NCI-H345 treated with DMSO at 0.1 percent for 48 hours (cell line): ENCODE measurements at regions not wholly inside any gene's neighbourhood (a gene's known extent, or its start where the extent isn't known, plus 50 kb on each side); places are given as distances from the start of the nearest gene placed in this dataset.
A peak's percentile ranks its signal among the peaks of the same experiment; 100 is the strongest.
"Not testable (repeated sequence)": the region's sequence is repeated elsewhere in the genome, so short reads cannot be mapped to it uniquely, and the experiment has no call there.

Experiments used
- DNase-seq: peaks from one replicate; lab custom pipeline; 2025; ENCODE audit not compliant: unreplicated experiment; lab: John Stamatoyannopoulos, UW

DNA sequence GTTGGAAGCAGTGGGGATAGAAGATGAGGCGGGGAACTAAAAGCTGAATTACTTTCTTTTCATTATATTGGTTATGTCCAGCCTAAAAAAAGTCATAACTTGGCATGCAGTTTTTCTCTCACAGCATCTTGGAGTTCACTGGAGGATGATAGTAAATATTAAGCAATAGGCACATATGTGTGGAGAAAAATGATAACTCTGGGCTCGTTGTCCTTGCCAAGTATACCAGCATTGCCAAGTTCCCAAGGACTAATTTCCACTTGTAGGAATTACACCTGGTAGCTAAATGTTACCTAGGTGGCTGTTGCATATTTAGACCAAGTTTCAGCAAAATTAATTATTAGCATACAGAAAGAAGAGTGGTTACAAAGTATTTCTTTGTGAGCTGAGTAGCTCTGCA, 1007.6 kb downstream of the ANKRD7 start:
- DNase-seq = no peak

DNA sequence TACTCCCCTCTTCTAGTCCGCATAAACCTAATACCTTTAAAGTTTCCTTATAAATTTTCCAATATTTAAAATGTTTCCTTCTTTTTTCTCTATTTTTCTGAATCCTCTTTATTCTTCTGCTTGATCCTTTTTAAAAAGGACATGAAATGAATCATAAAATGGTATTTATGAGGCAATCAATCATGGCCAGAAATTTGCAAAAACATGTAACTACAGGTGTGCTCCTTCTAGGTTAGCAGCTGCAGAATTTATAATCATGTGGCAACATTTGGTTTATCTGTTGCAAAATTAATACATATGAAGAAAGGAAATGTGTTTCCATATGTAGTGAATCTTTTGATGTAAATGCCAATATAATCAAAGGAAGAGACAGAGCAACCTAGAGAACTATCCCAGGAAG, 1008.5 kb downstream of the ANKRD7 start:
- no peak for DNase-seq

DNA sequence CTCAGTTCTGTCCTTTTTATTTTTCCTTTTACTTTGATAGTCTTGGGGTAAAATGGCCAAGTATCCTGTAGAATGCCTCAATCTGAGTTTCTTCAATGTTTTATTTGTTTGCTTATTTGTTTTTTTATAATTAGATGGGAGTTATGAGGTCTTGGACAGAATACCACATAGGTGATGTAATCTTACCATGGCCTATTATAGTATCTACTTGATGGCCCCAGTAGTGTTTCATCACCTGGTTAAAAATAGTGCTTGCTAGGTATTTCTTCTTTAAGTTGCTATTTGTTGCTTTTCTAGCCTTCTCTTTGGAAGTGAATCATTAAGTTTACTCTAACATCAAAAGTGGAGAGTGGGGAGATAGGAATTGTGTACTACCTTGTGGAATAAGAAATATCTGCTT, 1020.0 kb upstream of the KCND2 start:
- DNase-seq = no peak

DNA sequence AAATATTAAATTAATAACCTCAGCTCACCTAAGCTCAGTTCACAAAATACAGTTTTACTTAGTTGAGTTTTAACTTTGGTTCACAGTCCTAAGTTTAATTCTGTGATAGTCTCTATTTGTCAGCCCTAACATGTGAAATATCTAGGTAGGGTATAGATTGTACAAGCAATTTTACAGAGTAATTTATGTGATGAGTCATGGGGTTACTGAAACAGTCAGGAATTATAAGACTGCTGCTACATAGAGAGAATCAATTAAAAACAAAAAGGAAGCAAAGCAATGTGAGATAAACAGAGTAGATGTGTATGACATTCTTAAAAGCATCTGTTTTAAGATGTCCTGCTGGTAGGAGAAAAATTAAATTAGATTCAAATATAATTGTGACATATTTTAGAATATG, 1018.2 kb upstream of the KCND2 start:
- no peak for DNase-seq

DNA sequence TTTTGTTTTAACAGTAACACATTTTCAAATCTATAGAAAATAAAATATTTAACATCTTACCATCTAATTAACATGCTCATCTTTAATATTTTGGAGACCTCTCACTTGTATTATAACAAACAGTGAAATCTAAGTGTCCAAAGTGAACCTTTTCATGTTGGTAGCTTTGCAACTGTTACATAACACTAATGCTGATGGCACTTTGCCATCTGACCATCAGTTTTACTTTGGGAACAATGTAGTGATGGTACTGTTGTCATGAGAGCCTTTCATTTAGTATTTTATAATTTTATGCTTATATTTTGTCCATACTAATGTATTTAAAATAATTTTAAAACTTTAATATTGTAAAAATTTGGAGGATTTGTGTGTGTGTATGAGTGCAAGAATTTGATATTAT, 1017.0 kb upstream of the KCND2 start:
- DNase-seq = no peak

DNA sequence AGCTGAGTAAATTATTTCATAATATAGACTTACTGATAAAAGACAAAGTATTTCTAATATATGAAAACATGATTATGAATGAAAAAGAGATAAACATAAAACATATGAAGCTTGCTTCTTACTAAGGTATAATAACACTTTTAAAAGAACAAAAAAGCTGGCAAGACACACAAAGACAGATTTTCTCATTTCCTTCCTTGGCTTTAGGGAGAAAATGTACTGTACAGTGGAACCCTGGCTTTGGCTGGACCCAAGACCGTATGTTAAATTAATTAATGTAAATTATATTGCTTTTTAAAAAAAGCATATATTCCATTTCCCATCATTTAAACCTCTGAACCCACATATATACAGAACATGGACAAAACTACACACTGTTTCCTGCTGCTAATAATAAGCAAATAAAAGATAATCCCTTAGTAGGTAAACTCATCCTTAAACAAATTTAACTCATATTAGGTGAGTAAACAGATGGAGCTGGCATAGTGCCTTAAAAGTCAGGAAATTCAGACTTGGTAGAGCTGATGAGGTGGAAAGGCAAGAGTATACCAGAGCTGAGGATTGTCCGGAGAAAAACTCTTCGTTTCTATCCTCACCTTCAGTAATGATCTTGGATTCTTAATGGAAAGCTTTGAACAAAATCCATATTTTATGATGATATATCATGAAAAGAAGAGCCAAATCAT, 1016.4 kb upstream of the KCND2 start:
- no peak for DNase-seq

DNA sequence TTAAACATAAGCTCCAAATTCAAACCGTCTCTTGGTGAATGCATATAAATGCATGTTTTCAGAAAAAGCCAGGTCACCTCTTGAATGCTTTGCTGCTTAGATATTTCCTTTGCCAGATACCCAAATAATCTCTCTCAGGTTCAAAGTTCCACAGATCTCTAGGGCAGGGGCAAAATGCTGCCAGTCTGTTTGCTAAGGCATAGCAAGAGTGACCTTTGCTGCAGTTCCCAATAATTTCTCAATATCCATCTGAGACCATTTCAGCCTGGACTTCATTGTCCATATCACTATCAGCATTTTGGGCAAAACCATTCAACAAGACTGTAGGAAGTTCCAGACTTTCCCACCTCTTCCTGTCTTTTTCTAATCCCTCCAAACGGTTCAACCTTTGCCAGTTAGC, 1006.2 kb upstream of the KCND2 start:
- DNase-seq = not testable (repeated sequence)

DNA sequence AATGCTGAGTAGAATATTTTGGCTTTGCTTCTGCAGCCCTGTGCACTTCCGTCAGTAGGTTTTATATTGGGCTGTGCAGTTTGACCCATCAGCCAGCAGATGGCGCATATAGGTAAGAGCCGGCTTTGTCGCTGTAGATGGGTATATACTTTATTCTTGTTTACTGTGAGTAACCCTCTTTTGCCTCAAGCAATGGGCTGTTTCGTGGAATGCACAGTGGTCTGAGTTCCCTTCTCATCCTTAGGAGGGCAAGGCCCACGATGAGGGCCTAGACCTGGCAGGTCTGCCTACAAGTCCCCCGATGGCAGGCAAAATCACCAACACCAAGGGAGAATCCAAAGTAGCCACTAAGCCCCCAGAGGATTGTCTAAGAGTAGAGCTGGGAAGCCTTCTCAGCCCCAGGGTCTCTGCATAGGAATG, 1002.9 kb upstream of the KCND2 start:
- peak; percentile 59 for DNase-seq

DNA sequence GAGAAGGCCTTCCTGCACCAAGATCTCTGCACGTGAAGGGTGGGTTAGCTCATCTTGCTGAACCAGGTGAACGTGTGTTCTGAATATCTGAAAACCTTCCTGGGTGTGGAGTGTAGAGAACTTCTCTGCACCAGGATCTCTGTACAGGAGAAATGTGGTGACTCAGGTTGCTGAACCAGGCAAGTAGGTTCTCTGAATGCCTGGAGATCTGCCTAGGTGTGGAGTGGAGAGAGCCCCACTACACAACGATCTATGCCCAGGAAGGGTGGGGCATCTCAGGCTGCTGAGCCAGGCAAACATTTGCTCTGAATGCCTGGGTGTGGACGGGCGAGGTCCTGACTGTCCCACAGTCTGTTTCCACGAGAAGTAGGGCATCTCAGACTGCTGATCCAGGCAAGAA, 1002.3 kb upstream of the KCND2 start:
- no peak for DNase-seq

DNA sequence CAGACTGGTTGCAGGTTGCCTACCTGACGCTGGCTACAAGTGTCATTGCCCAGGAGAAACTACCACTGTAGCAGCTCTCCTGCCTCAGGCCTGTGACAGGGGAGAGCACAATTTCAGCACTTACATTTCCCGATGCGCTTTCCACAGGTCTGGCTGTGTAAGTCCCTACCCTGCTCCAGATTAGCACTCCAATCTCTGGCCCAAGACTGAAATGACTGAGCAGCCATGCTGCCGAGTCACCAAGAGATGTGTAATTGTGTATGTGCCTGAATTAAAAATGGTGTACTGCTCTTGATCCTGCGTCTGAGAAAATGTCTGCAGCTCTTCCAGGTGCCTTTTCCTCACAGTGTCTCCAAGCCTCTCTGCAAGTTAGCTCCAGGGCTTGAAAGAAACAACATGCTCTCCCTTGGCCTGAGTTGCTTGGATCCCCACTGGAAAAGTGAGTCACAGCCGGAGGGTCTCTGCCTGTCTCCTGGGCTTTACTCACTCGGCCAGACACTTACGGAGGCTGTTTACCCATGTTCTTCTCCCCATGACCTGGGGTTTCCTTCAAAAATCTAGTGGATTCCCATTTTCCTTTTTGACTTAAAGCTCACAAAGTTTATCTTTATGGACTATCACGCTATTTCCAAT, 1001.7 kb upstream of the KCND2 start:
- no peak for DNase-seq

DNA sequence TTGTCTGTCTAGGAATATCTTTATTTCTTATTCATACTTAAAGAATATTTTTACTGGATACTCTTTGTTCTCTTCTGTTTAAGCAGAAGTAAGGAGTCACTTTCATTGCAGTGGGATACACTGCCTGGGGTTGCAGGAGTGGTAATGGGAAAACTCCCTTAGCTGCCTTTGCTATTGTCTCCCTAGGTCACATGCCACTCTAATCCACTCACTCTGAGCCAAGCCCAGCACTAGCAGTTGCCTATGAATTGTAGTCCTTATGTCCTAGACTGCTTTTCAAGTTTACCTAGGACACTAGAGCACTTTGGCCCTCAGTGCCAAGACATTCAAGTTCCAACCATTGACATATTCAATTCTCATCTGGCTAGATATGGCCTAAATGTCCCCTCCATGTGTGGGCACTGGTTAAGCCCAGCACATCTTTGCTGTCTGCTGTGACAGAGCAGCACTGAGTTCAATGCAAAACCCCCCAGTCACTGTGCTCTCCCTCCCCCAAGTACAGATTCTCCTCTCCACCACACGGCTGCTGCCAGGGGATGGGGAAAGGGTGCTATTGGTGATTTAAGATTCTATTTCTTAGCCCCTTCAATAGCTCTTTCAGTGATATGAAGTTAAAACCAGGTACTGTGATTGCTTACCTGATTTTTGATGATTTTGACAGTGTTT, 991.7 kb upstream of the KCND2 start:
- DNase-seq = no peak

DNA sequence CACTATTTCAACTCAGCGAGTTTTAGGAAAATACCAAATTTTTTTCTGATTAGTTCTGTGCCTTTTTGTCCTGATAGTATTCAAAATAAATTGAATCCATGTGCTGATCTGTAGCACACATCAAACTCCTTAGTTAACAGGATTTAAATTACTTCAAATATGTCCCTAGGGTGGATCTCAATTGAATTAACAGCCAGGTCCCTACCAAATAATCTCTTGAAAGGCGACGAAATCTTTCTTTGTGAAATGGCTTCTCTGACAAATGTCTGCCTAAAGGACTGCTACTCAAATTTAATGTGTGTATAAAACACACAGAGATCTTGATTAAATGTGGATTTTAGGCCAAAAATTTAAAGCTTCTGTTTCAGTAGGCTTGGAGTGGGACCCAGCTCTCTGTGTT, 989.6 kb upstream of the KCND2 start:
- DNase-seq = no peak

DNA sequence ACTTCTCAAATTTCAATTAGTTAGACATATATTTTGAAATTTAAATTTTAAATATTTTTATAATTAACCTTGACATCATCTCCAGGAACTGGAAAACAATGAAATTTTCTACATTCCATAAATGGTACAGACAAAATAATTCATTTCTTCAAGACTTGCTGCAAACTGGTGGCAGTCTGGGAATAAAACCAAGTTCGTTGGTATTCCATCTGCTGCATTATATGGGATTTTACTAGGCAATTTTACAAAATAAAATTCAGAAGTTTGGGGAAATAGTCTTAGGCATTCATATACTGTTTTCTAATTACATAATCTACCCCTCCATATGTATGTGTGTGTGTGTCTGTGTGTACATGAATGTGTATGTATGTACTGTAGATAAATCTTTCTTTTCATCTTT, 984.6 kb upstream of the KCND2 start:
- DNase-seq = no peak

DNA sequence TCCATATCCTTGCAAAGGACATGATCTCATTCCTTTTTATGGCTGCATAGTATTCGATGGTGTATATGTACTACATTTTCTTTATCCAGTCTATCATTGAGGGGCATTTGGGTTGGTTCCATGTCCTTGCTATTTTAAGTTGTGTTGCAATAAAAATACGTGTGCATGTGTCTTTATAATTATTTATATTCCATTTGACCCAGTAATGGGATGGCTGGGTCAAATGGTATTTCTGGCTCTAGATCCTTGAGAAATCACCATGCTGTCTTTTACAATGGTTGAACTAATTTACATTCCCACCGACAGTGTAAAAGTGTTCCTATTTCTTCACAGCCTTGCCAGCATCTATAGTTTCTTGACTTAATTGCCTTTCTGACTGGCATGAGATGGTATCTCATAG, 972.6 kb upstream of the KCND2 start:
- DNase-seq = not testable (repeated sequence)

DNA sequence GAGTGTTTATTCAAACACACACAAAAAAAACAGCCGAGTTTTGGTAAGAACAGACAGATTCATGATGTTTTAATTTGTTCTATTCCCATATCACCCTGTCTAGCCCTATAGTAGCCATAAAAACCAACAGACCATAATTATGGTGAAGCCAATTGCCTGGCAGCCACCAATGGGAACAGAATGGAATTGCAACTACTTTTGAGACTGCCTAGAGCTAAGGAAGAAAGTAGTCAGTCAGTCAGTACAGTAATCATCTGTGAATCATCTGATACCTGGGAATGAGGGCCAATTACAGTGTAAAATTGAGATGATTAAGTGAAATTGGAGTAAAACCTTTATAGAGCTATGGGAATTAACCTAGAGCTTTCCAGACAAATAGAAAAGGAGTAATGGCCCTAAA, 952.7 kb upstream of the KCND2 start:
- no peak for DNase-seq

DNA sequence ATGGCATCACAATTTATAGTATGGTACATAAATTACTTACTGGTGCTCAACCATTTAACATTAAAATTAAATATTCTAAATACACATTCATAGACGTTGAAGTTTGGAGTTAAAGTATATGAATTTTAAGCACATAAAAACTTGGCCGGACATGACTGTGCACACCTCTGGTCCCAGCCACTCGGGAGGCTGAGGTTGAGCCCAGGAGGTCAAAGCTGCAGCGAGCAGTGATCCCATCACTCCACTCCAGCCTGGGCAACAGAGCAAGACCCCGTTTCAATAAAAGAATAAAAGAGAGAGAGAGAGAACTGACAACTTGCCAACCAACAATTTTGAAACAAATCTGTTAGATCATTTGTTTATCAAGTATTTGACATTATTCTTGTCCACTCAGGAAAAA, 943.3 kb upstream of the KCND2 start:
- no peak for DNase-seq

DNA sequence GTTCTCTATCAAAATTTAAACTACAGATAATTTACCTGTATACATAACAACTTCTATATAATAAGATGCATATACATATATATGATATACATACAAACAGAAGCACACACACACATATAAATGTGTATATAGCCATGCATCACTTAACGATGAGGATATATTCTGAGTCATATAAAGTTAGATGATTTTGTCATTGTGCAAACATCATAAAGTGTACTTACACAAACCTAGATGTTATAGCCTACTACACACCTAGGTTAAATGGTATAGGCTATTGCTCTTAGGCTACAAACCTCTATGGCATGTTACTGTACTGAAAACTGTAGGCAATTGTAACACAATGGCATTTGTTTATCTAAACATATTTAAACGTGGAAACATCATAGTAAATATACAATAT, 937.6 kb upstream of the KCND2 start:
- DNase-seq = no peak

DNA sequence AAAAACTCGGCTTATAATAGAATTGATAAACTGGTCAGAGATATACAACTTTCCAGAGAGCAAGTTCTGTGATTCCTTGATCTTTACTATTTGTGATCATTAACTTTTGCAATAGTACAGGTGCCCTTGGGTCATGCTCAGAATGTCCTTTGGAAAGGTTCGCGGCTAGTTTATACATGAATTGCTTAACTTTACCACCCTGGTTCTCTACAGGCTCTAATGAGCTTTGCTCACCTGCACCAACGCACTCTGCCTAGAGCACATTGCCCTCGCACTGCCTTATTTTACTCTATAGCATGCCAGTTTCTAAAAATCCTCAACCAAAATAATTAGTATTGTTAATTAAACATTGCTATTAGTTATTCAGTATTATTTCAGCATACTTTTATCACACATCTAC, 931.2 kb upstream of the KCND2 start:
- DNase-seq = no peak

DNA sequence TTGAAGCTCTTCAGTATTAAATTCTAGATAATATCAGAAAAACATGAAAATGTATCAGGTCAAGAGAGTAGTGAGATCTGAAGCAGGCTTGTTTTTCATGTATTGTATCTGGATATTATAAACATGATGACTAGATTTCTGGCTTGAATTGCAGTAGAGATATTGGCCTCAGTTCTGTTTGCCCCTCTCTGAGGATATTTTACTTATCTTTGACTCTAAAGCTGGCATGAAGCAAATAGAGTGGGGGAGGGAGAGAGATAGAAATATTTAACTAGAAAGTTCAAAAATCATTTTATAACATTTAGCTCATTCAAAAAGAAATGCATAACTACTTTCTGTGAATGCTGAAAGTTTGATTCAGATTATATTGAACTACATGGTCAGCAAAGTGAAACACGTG, 929.7 kb upstream of the KCND2 start:
- no peak for DNase-seq

DNA sequence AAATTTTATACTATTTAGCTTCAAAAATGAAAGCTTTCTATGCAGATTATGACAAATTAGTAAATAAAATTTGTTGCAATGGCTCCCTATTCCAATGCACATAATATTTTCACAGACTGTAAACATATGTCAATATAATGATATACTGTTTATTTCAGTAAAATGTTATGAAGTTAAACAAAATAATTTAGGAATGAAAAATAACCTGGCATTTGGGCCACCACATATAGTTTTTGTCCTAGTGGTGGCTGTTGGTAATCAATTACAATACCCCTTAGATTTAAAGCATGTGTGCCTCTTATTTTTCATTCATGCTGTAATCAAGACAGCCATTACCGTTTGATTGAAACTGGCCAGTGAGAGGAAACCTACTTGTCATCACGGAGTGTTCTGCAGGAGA, 928.5 kb upstream of the KCND2 start:
- no peak for DNase-seq

DNA sequence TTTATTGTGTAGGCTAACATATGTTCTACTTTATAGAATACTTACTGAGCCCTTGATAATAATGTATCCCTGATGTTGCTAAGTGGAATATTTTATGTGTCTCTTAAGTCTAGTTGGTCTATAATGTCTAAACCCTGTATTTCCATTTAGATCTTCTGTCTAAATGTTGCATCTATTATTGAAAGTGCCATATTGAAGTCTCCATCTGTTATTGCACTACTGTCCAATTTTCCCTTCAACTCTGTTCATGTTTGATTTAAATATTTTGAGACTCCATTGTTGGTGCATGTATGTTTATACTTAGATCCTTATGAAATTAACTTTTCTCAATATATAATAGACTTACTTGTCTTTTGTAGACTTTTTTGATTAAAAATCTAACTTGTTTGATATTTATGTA, 924.5 kb upstream of the KCND2 start:
- no peak for DNase-seq

DNA sequence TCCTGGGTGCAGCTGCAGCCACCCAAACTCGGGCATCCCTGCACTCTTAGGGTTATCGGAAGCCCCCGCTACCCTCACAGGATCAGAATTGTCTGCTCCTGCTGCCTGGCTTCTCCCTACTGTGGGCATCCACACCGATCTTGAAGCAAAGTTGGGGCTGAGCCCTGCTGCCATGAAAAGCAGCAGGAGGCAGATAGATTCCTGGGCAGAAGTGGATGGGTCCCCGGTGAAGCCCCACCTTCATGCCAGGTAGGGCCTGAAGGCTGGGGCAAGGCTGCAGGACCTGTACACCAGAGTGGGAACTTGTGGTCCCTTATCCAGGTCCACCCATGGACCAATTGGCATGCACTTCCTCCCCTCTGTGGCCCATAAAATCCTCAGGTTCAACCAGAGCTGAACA, 922.6 kb upstream of the KCND2 start:
- no peak for DNase-seq

DNA sequence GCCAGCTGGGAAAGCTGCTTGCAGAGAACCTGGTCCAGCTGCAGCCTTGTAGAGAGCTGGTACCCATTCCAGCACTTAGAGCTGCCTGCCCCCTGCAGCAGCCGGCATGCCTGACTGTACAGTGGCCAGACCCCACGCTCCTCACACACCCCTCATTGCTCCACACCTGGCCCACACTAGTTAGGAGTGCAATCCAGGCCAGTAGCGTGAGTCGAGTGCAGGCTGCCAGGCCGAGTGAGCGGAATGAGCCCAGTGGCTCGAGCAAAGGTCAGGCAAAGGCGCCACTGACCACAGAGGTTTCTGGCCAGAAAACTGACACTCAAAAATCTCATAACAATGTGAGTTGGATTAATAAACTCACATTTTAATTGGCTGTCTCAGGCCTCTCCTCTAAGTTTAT, 921.7 kb upstream of the KCND2 start:
- DNase-seq = no peak
